NCI-H1436 (cell line): ENCODE measurements at regions not wholly inside any gene's neighbourhood (a gene's known extent, or its start where the extent isn't known, plus 50 kb on each side); places are given as distances from the start of the nearest gene placed in this dataset.
"Not testable (repeated sequence)": the region's sequence is repeated elsewhere in the genome, so short reads cannot be mapped to it uniquely, and the experiment has no call there.

Experiments
- DNase-seq: peaks from one replicate; lab custom pipeline; 2025; lab: John Stamatoyannopoulos, UW

DNA sequence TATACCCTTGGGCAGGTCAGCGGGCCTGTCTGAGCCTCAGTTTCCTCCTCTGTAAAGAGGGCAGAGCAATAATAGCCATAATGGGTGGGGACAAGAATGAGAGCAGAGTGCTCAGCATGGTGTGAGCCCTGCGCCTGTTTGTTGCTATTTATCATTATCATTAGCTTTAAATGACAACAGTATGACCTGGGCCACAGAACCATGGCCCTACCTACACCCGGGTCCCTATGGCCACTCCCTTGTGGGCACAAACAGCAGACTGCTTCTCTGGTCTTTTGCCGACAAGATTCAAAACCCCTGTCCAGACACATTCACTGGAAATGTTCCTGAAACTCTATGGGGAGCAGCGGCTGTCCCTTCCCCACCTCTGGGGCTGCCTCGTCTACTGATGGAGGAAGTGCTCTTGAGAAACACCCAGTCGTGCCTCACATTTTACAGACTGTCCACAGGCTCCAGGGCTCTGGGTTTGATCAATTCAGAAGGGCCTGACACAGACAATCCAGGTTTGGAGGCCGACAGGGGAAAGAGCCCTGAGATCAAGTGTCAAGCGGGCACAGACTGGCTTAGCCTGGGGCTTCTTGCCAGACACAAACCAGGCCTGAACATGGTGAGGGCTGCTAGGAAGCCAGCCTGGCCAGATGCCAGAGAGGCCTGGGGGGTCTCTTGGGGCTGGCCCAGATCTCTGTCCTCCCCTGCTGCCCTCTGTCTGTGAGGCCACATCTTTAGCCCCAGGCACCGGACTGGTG is 112.5 kb upstream of the CD82 start:
- no peak for DNase-seq

DNA sequence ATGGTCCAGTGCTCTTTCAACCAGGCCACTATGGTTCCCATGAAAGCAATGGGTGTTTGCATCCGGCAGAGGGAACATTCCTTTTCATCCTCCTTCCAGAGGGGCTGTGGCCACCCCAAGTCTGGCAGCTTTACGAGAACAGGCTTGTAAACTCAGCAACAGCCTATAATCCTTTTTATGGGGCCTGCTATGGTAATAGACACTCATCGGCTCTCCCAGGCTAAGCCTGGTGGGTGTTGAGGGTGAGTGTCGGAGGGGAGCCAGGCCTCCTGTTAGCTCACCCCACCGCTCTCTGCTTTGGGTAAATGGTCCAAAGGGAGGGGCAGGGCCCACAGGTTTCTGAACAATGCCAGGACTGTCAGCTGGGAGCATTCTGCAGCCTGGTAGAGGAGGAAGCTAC is 111.6 kb upstream of the CD82 start:
- no peak for DNase-seq

DNA sequence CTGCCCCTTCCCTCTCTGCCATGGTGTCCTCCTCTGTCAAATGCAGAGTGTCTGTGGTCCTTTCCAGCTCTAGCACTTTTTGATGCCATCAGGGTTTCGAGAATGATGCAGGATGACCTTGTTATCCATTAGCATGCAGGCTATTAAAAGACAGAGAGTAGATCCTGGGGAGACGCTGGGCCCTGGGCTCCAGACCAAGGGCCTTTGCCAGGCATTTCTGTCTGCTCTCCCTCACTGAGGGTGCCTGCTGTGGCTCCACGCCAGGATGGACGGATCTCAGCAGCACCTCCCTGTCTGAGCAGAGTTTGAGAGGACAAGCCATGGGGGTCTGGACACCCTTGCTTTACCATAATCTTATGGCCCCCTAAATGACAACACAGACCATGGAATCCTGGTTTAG is 110.8 kb upstream of the CD82 start:
- no peak for DNase-seq

DNA sequence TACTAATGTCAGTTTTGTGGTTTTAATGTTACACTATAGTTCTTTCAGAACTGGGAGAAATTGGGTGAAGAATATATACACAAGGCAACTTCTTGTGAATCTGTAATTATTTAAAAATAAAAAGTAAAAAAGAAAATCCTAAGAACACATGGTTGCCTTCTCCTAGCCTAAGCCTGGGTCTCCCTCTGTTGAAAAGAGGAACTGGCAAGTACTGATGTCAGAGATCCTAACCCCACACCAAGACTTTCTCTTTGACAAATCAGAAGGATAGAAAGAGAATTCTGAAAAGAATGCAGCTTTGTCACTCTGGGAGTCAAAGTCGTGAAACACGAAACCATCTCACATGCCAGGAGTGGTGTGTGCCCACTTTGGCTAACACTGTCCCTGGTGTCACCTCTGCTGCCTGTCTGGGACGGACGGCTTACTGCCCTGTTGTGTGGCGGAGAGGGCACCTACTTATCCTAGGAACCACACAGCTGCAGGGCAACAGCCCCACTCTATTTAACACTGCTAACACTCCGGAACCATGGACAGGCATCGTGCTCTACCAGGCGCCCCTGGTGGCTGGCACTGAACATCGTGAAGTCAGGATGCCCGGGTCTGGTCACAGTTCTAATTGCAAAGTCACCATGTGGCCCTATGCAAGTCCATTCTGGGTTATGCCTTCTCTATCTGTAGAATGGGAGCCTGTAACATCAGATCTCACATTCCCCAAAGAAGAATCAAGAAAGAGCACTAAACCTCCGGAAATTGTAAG is 108.7 kb upstream of the CD82 start:
- DNase-seq = no peak

DNA sequence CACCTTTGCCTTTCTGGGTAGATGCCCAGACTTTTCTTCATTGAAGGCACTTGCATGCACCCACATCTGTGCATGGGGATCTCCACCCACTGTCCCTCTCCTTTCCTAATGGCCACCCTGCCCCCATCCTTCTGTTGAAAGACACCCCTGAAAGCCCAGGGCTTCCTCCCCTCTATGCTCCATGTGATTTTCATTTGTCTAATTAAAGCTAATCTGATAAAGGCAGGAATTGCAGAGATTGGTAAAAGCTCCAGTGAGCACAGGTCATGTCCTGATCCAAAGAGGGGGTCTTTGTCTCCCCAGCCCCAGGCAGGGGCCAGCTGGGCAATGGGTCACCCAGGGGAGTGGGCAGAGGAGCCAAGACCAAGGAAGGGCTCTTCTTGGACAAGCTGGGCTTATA is 107.6 kb upstream of the CD82 start:
- DNase-seq = no peak

DNA sequence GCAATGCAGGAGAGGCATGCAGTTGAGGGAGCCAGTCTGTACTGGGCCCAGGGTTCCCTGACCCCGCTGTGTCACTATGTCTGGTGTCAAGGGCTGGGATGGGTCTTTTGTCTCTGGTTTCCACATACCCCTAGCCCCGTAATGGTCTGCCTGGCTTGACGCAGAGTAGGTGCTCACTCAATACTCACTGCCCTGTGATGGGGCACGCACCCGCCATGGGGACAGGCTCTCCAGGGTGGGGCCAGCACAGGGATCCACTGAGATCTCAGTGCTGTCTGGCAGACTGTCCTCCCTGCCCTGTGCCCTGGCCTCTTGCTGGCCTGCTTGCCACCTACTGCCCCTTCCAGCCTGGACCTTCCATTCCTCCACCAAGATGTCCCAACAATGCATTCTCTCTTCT is 101.7 kb upstream of the CD82 start:
- DNase-seq = no peak

DNA sequence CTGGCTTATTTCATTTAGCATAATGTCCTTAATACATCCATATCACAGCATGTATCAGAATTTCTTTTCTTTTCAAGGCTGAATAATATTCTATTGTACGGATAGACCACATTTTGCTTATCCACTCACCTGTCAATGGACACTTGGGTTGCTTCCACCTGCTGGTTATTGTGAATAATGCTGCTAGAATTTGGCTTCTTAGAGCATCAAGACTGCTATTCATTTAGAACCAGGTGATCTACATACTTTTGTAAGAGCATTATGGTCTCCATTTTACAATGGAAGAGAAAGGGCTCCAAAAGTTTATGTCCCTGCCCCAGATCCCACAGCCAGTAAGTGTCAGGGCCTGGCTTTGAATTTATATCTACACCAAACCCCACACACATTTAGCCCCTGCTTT is 100.7 kb upstream of the CD82 start:
- no peak for DNase-seq

DNA sequence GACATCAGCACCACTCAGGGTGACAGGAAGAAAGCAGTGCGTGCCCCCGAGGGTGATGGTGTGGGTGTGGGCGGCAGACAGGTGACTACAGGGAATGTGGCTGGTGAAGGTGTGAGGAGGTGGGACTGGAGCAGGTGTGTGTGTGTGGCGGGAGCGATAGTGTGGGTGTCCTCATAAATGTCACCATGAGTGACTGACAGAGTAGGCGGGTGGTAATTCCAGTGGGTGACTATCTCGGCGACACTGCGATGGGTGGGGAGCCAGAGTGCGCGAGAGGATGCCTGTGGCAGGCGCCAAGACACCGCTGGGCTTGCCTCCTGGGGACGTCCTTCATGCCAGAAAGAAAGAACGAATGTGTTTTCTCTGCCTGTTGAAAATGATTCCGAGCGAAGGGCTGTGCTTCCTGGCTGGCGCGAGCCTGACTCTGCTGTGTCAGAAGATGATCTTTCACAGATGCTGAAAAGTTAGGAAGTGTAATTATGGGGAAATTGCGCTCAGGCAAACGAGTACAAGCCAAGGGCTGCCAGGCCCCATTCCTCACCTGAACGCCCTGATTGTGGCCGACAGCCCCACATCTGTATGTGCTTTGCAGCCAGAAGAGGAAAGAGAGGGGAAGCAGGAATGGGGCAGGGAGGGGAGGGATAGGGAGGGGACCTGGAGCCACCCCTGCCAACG is 98.8 kb upstream of the CD82 start:
- DNase-seq = no peak

DNA sequence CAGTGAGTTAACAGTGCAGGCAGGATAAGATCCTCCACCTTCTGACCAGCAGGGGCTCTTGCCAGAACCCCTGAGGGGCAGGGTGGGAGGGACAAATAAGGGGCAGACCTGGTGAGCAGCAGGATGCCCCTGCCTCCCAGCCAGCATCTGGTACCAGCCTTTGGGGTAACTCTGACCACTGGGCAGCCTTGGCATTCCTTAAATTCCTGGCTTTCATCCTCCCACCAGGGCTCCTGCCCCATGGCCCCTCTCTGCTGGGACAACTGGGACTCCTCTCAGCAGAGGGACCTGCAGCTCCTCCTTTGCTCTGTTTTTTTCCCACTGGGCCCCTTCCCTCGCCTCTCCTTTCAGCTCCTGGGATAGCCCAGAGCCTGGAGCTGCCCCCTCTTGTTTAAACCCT is 98.0 kb upstream of the CD82 start:
- DNase-seq = no peak

DNA sequence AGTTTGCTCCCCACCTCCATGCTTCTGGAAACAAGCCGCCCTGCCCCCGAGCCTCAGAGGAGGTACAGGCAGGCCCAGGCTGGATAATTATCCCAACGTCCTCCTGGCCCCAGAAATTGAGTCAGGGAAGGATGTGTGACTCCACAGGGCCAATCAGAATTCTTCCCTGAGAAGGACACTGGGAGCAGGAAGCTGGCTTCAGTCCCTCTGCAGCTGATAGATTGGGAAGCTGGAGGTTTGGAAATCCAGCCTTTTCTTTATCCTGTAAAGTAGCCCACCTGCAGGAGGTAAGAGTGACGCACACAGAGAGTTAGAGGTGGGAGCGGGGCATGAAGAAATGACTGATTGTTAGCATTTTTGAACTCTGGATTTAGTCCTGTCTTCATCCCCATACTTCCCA is 97.5 kb upstream of the CD82 start:
- DNase-seq = no peak

DNA sequence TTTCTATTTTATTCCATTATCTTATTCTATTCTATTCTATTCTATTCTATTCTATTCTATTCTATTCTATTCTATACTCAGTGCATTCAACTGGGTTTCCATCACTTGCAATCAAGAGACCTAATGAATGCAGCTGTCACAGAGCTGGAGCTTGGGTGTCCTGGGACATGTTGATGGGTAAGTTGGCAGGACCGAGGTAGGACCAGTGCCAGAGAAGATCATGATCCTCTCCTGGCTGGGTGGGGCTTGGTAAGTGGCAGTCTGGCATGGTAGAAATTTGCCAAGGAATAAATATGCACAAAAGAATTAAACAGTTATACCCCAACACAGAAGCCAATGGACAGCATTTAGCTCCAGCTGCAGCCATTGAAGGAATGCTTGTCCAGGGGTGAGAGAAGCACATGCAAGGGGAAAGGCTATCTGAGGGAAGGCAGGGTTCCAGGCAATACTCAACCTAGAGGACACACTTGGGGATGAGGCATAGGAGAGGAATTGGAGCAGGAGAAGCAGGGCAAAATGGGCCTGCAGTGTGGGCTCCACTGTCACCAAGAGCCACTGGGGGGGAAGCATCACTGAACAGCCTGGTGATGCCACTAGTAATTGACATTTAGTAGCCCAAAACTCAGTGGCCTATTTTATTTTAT is 97.0 kb upstream of the CD82 start:
- no peak for DNase-seq

DNA sequence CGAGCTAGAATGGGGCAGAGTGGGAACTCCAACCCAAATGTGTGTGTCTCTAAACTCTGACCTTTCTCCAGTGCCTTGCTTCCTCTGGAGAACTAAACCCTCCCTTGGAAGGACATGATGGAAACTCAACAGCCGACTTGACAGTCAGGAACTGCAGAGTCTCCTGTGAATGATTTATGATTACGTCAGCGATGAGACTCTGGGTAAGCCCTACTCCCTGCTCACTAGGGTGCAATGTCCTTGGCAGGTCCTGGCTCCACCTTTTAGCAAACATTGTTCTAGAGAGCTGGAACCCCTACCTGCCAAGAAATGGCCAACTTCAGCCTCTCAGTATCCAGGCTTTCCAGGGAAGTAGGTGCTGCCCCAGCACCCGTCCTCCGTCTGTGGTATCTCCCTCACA is 96.1 kb upstream of the CD82 start:
- no peak for DNase-seq

DNA sequence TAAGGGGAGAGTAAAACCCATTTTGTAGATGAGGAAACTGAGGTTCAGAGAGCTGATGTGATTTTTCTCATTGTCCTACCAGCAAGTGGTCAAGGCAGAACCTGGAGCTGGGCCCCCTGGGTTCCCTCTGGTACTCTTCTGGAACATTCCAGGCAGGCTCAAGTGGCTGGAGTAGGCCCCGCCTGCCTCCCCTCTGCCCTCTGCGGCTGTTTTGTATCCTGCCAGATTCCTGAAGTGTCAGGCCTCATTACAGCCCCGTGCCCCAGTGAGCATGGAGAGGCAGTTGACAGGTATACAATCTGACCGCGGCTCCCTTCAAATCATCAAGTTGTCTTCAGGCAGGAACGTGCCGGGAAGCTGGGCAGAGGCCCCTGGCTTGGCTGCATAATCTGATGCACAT is 94.6 kb upstream of the CD82 start:
- DNase-seq = no peak

DNA sequence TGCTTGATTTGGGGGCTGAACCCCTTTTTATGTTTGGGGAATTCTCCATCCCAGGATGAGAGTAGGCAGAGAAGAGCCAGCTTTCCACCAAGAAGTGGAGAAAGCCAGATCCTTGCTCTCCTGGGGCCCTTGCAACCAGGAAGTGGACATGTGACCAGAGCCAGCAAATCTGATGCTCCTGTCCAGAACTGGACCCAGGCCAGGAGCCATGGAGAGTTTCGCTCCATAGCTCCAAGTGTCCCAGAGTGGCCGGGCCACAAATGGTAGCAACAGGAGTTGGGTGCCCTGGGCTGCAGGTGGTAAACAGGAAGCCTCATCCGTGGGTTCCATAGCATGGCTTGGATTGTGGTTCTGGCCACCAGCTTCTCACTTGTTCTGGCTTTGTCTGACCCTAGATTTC is 93.9 kb upstream of the CD82 start:
- DNase-seq = no peak

DNA sequence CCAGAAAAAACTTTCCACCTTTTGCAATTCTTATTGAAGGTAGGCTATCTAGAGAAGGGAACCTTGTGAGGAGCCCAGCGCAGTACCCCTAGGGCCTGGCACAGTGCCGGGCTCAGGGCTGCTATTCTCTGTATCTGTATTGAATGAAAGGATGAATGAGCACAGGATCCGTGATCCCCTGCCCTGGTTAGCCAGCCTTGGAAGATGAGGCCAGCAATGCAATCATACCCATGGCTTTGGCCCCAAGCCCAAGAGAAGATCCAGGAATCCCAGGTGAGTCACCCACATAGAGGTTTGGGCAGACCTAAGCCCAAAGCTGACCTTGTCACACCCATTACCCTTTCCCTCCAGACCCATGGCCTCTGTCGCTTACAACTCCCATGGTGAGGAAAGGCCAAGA is 92.5 kb upstream of the CD82 start:
- no peak for DNase-seq

DNA sequence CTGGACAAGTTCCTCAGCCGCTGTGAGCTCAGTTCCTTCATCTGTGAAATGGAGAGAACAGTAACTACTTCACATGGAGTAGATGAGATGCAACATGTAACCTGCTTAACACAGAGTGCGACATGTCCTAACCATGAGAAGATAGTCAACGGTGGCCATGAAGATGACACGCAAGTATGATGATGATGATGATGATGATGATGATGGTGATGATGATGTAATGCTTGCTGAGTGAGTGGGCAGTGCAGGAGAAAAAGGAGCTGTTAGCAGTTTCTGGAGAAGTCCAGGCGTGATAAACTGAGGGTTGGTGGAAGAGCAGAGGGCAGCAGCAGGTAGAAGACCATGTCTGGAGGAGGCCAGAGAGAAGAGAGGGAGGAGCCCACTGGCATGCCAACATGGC is 90.8 kb upstream of the CD82 start:
- no peak for DNase-seq

DNA sequence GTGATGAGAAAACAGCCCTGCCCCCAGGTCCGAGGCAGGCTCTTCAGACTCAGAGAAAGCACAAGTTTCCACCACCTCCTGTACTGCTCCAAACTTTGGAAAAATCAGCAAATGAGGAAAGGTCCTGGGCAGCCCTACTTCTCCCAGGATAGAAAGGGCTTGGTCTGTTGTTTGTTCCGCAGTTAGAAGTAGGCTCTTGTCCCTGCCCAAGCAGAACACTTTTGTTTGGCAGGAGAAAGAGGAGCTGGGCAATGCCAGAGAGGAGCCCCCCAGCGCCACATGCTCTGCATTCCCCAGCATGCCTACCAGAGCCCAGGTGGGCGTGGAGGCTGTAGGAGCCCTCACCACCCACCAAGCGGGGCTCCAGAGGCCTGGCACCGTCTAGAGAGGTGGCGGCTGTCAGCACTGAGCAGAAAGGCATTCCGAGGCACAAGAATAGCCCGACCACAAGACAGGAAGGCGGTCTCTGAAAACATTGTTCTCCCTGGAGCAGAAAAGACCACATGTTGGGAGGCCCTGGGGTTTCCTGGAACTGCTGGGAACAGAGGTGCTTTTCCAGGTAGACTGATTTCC is 90.3 kb upstream of the CD82 start:
- no peak for DNase-seq

DNA sequence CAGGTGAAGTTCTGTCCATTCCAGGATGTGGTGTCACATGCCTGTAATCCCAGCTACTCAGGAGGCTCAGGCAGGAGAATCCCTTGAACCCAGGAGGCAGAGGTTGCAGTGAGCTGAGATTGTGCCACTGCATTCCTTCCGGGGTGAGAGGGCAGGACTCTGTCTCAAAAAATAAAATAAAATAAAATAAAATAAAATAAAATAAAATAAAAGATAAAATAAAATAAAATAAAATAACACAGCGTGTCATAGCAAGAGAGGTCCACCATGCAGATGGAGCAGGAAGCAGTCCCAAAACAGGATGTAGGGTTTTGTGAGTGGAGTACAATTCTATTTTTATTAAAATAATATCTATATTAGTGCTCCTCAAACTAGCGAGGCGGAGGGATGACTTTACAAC is 83.1 kb upstream of the CD82 start:
- DNase-seq = not testable (repeated sequence)

DNA sequence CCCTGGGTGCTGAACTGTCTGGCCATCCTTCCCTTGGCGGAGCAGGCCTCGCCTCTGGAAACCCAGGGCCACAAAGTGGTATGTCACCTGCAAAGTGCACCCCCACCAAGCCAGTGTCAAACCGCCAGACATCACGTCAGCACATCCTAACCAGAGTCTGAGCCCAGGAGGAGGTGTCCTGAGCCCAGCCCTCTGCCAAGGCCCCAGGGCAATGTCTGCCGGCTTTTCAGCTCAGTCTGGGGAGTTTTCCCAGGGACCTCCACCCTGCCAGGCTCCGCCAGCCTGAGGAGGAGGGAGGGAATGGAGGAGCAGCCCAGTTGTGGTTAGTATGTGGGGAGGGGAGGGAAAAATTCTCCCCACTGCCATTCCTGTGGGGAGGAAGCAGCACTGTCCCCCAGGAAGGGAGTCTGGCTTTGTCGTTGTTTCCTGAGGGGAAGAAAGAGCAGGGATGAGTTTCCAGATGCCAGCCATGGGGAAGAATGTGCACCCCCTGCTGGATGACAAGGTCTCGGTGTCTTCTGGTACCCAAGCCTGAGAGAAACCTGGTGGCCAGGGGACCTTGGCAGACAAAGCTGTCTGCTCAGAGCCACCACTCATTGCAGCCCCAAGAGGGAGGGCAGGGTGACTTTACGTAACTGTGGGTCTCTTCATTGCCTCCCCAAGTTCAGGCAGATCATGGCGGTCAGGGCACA is 81.4 kb upstream of the CD82 start:
- DNase-seq = no peak

DNA sequence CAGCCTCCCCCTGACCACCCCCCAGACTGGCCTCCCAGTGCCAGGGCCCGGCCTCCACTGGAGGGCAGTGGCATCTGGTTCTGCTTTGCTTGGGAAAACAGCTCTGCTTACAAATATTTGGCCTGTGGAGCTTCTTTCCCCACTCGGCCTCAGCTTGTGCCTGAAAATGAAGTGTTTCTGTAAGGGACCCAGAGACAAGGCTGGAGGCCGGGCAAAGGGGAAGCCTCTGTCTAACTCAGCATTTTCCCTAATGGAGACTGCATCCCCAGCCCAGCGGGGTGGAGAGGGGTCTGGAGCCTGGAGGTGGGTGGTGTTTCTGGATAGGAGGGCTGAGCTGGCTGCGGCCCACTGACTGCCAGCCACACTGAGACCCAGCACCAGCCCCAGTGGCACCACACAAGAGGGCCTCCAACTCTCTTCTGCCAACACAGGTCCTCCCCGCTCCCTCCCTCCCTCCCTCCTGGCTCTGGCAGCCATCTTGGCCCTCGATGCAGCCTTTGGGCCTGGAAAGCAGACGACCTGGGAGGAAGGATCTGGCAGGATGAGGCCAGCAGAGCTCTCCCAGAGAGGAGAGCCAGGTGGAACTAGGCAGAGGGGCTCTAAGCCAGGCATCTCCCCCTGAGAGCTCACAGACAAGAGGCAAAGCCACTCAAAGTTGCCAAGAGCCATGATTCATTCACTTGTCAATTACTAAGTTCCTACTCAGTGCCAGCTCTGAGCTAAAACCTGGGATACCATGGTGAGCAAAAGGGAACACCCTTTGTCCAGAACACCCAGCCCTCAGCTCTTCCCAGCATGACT is 77.1 kb upstream of the CD82 start:
- no peak for DNase-seq

DNA sequence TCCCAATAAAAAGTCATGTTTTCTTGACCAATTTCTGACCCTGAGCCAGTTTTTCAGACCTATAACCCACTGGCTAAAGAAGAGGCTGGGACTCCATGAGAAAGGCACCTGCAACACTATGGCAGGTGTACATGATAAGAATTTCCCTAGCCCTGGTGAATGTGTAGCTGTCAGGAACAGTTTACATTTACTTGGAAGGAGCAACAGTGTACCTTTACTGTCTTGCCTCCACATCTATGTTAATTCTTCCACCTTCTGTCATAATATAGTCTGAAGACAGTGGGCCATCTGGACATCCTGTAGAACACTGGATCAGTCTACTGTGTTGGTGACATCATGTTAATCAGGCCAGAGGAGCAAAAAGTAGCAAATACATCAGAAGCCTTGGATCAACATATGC is 72.1 kb upstream of the CD82 start:
- DNase-seq = no peak
